SK-N-SH treated with all-trans-retinoic acid at 6 μM for 48 hours (cell line): ENCODE measurements at regions not wholly inside any gene's neighbourhood (a gene's known extent, or its start where the extent isn't known, plus 50 kb on each side); places are given as distances from the start of the nearest gene placed in this dataset.

Experiments
- ATAC-seq: fragments of 200-7000 bp; cut with Tn5 transposase; 3 replicates; pipeline ENCODE4 v1.9.1; 2020; ENCODE audit warnings: mild to moderate bottlenecking, moderate library complexity
- ARNTL ChIP-seq: fragments of 450-650 bp; formaldehyde crosslinking; IDR thresholded peaks from 2 replicates; pipeline ENCODE4 v1.5.0; 2020; ENCODE audit warnings: low read depth, mild to moderate bottlenecking, moderate library complexity, borderline replicate concordance
- BACH2 ChIP-seq: fragments of 250-450 bp; sonication (Bioruptor Pico); IDR thresholded peaks from 2 replicates; pipeline ENCODE4 v1.9.0; 2021; ENCODE audit warnings: mild to moderate bottlenecking, borderline replicate concordance
- CSDC2 ChIP-seq: fragments of 250-450 bp; sonication (Bioruptor Pico); IDR thresholded peaks from 2 replicates; pipeline ENCODE4 v1.5.0; 2020; ENCODE audit warnings: mild to moderate bottlenecking, moderate library complexity
- ESRRG ChIP-seq: fragments of 250-450 bp; sonication (Bioruptor Pico); IDR thresholded peaks from 2 replicates; pipeline ENCODE4 v1.6.1; 2021; ENCODE audit warnings: mild to moderate bottlenecking
- ISL1 ChIP-seq: fragments of 250-450 bp; sonication (Bioruptor Pico); IDR thresholded peaks from 2 replicates; pipeline ENCODE4 v2.1.2; 2022; ENCODE audit warnings: mild to moderate bottlenecking, moderate library complexity
- OSR1 ChIP-seq: fragments of 250-450 bp; sonication (Bioruptor Pico); IDR thresholded peaks from 2 replicates; pipeline ENCODE4 v1.8.0; 2022; ENCODE audit warnings: moderate library complexity, mild to moderate bottlenecking, inconsistent platforms
- PATZ1 ChIP-seq: fragments of 250-450 bp; sonication (Bioruptor Pico); IDR thresholded peaks from 2 replicates; pipeline ENCODE4 v1.8.0; 2020; ENCODE audit warnings: mild to moderate bottlenecking, moderate library complexity, borderline replicate concordance
- PPARA ChIP-seq: fragments of 250-450 bp; sonication (Bioruptor Pico); IDR thresholded peaks from 2 replicates; pipeline ENCODE4 v1.5.0; 2020; ENCODE audit warnings: mild to moderate bottlenecking, borderline replicate concordance
- RARB ChIP-seq: fragments of 250-450 bp; sonication (Bioruptor Pico); IDR thresholded peaks from 2 replicates; pipeline ENCODE4 v1.8.0; 2021; ENCODE audit warnings: mild to moderate bottlenecking, moderate library complexity
- SNAI2 ChIP-seq: fragments of 250-450 bp; sonication (Bioruptor Pico); IDR thresholded peaks from 2 replicates; pipeline ENCODE4 v1.5.0; 2020; ENCODE audit warnings: mild to moderate bottlenecking, moderate library complexity
- TCF4 ChIP-seq: fragments of 250-450 bp; sonication (Bioruptor Pico); IDR thresholded peaks from 2 replicates; pipeline ENCODE4 v1.8.0; 2021; ENCODE audit warnings: mild to moderate bottlenecking, moderate library complexity, borderline replicate concordance
- TOX ChIP-seq: fragments of 250-450 bp; sonication (Bioruptor Pico); IDR thresholded peaks from 2 replicates; pipeline ENCODE4 v1.8.0; 2021; ENCODE audit warnings: mild to moderate bottlenecking, moderate library complexity, borderline replicate concordance
- ZC3H10 ChIP-seq: fragments of 250-450 bp; sonication (Bioruptor Pico); IDR thresholded peaks from 2 replicates; pipeline ENCODE4 v1.5.1; 2021; ENCODE audit warnings: mild to moderate bottlenecking, moderate library complexity
- ZFP3 ChIP-seq: fragments of 250-450 bp; sonication (Bioruptor Pico); IDR thresholded peaks from 2 replicates; pipeline ENCODE4 v1.5.0; 2020; ENCODE audit warnings: mild to moderate bottlenecking, moderate library complexity
- ZFP30 ChIP-seq: fragments of 450-650 bp; formaldehyde crosslinking; IDR thresholded peaks from 2 replicates; pipeline ENCODE4 v1.5.0; 2022; ENCODE audit warnings: mild to moderate bottlenecking, moderate library complexity
- ZNF565 ChIP-seq: fragments of 450-650 bp; formaldehyde crosslinking; conservative IDR thresholded peaks from 2 replicates; pipeline ENCODE4 v1.5.0; 2020; ENCODE audit warnings: low read depth, mild to moderate bottlenecking, moderate library complexity
- ZNF70 ChIP-seq: fragments of 450-650 bp; formaldehyde crosslinking; IDR thresholded peaks from 2 replicates; pipeline ENCODE4 v1.5.0; 2020; ENCODE audit warnings: mild to moderate bottlenecking, moderate library complexity
- ZNF8 ChIP-seq: fragments of 450-650 bp; formaldehyde crosslinking; IDR thresholded peaks from 2 replicates; pipeline ENCODE4 v1.5.0; 2020; ENCODE audit warnings: mild to moderate bottlenecking, moderate library complexity
- TF ChIP-seq, protein P1 (sequence below): fragments of 250-450 bp; sonication (Bioruptor Pico); IDR thresholded peaks from 2 replicates; pipeline ENCODE4 v1.5.1; 2020; ENCODE audit warnings: low read depth, mild to moderate bottlenecking, moderate library complexity
- TF ChIP-seq, protein P2 (sequence below): fragments of 250-450 bp; sonication (Bioruptor Pico); IDR thresholded peaks from 2 replicates; pipeline ENCODE4 v1.8.0; 2021; ENCODE audit warnings: low read depth, mild to moderate bottlenecking, moderate library complexity, borderline replicate concordance
- TF ChIP-seq, protein P3 (sequence below): fragments of 250-450 bp; sonication (Bioruptor Pico); IDR thresholded peaks from 2 replicates; pipeline ENCODE4 v1.5.1; 2021; ENCODE audit warnings: mild to moderate bottlenecking, moderate library complexity
- TF ChIP-seq, protein P4 (sequence below): fragments of 250-450 bp; sonication (Bioruptor Pico); IDR thresholded peaks from 2 replicates; pipeline ENCODE4 v1.5.0; 2020; ENCODE audit warnings: mild to moderate bottlenecking, moderate library complexity

- ATAC-seq, result no peak
- no peak for TF ChIP-seq SNAI2
- TF ChIP-seq ARNTL (CRISPR knock-in tag), result no peak
- no peak for TF ChIP-seq ESRRG (CRISPR knock-in tag)
- TF ChIP-seq TCF4 (CRISPR knock-in tag), result no peak
- TF ChIP-seq ZNF565 (CRISPR knock-in tag), result no peak
- no peak for TF ChIP-seq OSR1
- TF ChIP-seq, protein P1, sequence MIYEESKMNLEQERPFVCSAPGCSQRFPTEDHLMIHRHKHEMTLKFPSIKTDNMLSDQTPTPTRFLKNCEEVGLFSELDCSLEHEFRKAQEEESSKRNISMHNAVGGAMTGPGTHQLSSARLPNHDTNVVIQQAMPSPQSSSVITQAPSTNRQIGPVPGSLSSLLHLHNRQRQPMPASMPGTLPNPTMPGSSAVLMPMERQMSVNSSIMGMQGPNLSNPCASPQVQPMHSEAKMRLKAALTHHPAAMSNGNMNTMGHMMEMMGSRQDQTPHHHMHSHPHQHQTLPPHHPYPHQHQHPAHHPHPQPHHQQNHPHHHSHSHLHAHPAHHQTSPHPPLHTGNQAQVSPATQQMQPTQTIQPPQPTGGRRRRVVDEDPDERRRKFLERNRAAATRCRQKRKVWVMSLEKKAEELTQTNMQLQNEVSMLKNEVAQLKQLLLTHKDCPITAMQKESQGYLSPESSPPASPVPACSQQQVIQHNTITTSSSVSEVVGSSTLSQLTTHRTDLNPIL (CRISPR knock-in tag), result no peak
- no peak for TF ChIP-seq BACH2 (CRISPR knock-in tag)
- TF ChIP-seq CSDC2, result no peak
- TF ChIP-seq ISL1 (CRISPR knock-in tag), result no peak
- TF ChIP-seq, protein P2, sequence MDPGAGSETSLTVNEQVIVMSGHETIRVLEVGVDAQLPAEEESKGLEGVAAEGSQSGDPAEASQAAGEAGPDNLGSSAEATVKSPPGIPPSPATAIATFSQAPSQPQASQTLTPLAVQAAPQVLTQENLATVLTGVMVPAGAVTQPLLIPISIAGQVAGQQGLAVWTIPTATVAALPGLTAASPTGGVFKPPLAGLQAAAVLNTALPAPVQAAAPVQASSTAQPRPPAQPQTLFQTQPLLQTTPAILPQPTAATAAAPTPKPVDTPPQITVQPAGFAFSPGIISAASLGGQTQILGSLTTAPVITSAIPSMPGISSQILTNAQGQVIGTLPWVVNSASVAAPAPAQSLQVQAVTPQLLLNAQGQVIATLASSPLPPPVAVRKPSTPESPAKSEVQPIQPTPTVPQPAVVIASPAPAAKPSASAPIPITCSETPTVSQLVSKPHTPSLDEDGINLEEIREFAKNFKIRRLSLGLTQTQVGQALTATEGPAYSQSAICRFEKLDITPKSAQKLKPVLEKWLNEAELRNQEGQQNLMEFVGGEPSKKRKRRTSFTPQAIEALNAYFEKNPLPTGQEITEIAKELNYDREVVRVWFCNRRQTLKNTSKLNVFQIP (CRISPR knock-in tag), result no peak
- TF ChIP-seq, protein P3, sequence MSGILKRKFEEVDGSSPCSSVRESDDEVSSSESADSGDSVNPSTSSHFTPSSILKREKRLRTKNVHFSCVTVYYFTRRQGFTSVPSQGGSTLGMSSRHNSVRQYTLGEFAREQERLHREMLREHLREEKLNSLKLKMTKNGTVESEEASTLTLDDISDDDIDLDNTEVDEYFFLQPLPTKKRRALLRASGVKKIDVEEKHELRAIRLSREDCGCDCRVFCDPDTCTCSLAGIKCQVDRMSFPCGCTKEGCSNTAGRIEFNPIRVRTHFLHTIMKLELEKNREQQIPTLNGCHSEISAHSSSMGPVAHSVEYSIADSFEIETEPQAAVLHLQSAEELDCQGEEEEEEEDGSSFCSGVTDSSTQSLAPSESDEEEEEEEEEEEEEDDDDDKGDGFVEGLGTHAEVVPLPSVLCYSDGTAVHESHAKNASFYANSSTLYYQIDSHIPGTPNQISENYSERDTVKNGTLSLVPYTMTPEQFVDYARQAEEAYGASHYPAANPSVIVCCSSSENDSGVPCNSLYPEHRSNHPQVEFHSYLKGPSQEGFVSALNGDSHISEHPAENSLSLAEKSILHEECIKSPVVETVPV (CRISPR knock-in tag), result no peak
- TF ChIP-seq, protein P4, sequence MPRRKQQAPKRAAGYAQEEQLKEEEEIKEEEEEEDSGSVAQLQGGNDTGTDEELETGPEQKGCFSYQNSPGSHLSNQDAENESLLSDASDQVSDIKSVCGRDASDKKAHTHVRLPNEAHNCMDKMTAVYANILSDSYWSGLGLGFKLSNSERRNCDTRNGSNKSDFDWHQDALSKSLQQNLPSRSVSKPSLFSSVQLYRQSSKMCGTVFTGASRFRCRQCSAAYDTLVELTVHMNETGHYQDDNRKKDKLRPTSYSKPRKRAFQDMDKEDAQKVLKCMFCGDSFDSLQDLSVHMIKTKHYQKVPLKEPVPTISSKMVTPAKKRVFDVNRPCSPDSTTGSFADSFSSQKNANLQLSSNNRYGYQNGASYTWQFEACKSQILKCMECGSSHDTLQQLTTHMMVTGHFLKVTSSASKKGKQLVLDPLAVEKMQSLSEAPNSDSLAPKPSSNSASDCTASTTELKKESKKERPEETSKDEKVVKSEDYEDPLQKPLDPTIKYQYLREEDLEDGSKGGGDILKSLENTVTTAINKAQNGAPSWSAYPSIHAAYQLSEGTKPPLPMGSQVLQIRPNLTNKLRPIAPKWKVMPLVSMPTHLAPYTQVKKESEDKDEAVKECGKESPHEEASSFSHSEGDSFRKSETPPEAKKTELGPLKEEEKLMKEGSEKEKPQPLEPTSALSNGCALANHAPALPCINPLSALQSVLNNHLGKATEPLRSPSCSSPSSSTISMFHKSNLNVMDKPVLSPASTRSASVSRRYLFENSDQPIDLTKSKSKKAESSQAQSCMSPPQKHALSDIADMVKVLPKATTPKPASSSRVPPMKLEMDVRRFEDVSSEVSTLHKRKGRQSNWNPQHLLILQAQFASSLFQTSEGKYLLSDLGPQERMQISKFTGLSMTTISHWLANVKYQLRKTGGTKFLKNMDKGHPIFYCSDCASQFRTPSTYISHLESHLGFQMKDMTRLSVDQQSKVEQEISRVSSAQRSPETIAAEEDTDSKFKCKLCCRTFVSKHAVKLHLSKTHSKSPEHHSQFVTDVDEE, result no peak
- no peak for TF ChIP-seq PATZ1 (CRISPR knock-in tag)
- TF ChIP-seq TOX (CRISPR knock-in tag), result no peak
- TF ChIP-seq ZNF70 (CRISPR knock-in tag), result no peak
- no peak for TF ChIP-seq ZNF8 (CRISPR knock-in tag)
- no peak for TF ChIP-seq PPARA (CRISPR knock-in tag)
- TF ChIP-seq ZFP3 (CRISPR knock-in tag), result no peak
- TF ChIP-seq ZFP30, result no peak
Measured at GRCh38 chr3:107915706-107916105, 175.1 kb downstream of the CD47 start.

- TF ChIP-seq ESRRG (CRISPR knock-in tag) (no peak), OSR1 (no peak), PPARA (CRISPR knock-in tag) (no peak), ARNTL (CRISPR knock-in tag) (no peak), ZNF70 (CRISPR knock-in tag) (no peak), ZC3H10 (no peak), RARB (no peak), SNAI2 (no peak), CSDC2 (no peak), ZFP30 (no peak), TOX (CRISPR knock-in tag) (no peak), ZNF565 (CRISPR knock-in tag) (no peak)
- TF ChIP-seq, protein P1 (CRISPR knock-in tag), result no peak
- TF ChIP-seq, all 23 proteins: peak for 0
- ATAC-seq, result no peak
Measured at GRCh38 chr3:107913701-107914100, 177.1 kb downstream of the CD47 start.
